Mesothelial cell of epicardium (in vitro differentiated cells): ENCODE measurements at regions not wholly inside any gene's neighbourhood (a gene's known extent, or its start where the extent isn't known, plus 50 kb on each side); places are given as distances from the start of the nearest gene placed in this dataset.

Source experiments
- DNase-seq, 2 experiments: peaks; one replicate each; pipeline ENCODE4 v3.0.0; 2021; ENCODE audit warnings: low spot score in 2 of 2; ENCODE audit not compliant: unreplicated experiment in 2 of 2
- H3K27ac Mint-ChIP-seq: 2 replicates; pipeline ENCODE4 v1.8.0; 2021; ENCODE audit warnings: mixed read lengths
- H3K27me3 Mint-ChIP-seq: 2 replicates; pipeline ENCODE4 v1.8.0; 2021; ENCODE audit warnings: low read depth, mixed read lengths
- H3K36me3 Mint-ChIP-seq: 2 replicates; pipeline ENCODE4 v1.8.0; 2021; ENCODE audit warnings: mixed read lengths
- H3K4me1 Mint-ChIP-seq: 2 replicates; pipeline ENCODE4 v1.8.0; 2021; ENCODE audit warnings: mixed read lengths
- H3K4me3 Mint-ChIP-seq: 2 replicates; pipeline ENCODE4 v1.8.0; 2021; ENCODE audit warnings: mild to moderate bottlenecking, moderate library complexity, mixed read lengths
- H3K9me3 Mint-ChIP-seq: 2 replicates; pipeline ENCODE4 v1.8.0; 2021; ENCODE audit warnings: mixed read lengths
- CTCF ChIP-seq: fragments of 200-600 bp; sonication (generic); IDR thresholded peaks from one replicate; pipeline ENCODE4 v1.5.0; 2021; ENCODE audit warnings: antibody characterized with exemption; ENCODE audit not compliant: unreplicated experiment

GRCh38 chr2:120431386-120432292, 85.7 kb downstream of the INHBB start:
- Mint-ChIP-seq H3K36me3 (no peaks in the 10 kb centered on the region), H3K4me3 (no peak overlapping the region), H3K27ac (no peak overlapping the region), H3K4me1 (no peaks in the 10 kb centered on the region), H3K27me3 (peaks cover 51% of the 10 kb centered on the region), H3K9me3 (no peaks in the 10 kb centered on the region)
- DNase-seq = no peak
- no peak for TF ChIP-seq CTCF

- TF ChIP-seq CTCF = no peak
- no peak for DNase-seq
- no peak overlapping the region for H3K4me3 Mint-ChIP-seq
- H3K9me3 Mint-ChIP-seq = no peaks in the 10 kb centered on the region
- no peaks in the 10 kb centered on the region for H3K4me1 Mint-ChIP-seq
- no peaks in the 10 kb centered on the region for H3K36me3 Mint-ChIP-seq
- peaks cover 50% of the 10 kb centered on the region for H3K27me3 Mint-ChIP-seq
- no peak overlapping the region for H3K27ac Mint-ChIP-seq
These were observed 86.5 kb downstream of the INHBB start for GRCh38 chr2:120432293-120432975.

- Mint-ChIP-seq H3K9me3 (no peaks in the 10 kb centered on the region), H3K27me3 (peaks cover 51% of the 10 kb centered on the region), H3K4me3 (no peak overlapping the region), H3K36me3 (no peaks in the 10 kb centered on the region), H3K27ac (no peak overlapping the region), H3K4me1 (no peaks in the 10 kb centered on the region)
- DNase-seq = no peak
- TF ChIP-seq CTCF = no peak
These were observed 87.3 kb downstream of the INHBB start for GRCh38 chr2:120432976-120433815.

GRCh38 chr2:120433816-120434290, 87.9 kb downstream of the INHBB start:
- no peaks in the 10 kb centered on the region for H3K4me1 Mint-ChIP-seq
- TF ChIP-seq CTCF = no peak
- no peak for DNase-seq
- no peaks in the 10 kb centered on the region for H3K36me3 Mint-ChIP-seq
- peaks cover 50% of the 10 kb centered on the region for H3K27me3 Mint-ChIP-seq
- no peak overlapping the region for H3K4me3 Mint-ChIP-seq
- H3K27ac Mint-ChIP-seq = no peak overlapping the region
- H3K9me3 Mint-ChIP-seq = no peaks in the 10 kb centered on the region

- Mint-ChIP-seq H3K27me3 (peaks cover 54% of the 10 kb centered on the region), H3K4me3 (no peak overlapping the region), H3K9me3 (no peaks in the 10 kb centered on the region), H3K27ac (no peak overlapping the region), H3K36me3 (no peaks in the 10 kb centered on the region), H3K4me1 (no peaks in the 10 kb centered on the region)
- TF ChIP-seq CTCF = no peak
- no peak for DNase-seq
These were observed 88.8 kb downstream of the INHBB start for GRCh38 chr2:120434492-120435308.
